Stimulated activated CD8-positive, alpha-beta memory T cell treated with anti-CD3 and anti-CD28 coated beads, Interleukin-2, amount 100 ng/mL, for 1 hour (primary cell): ENCODE measurements at regions not wholly inside any gene's neighbourhood (a gene's known extent, or its start where the extent isn't known, plus 50 kb on each side); places are given as distances from the start of the nearest gene placed in this dataset.

Source experiments
- DNase-seq, 2 donors: peaks; one replicate each; pipeline ENCODE4 v3.0.0-alpha.2; 2020; ENCODE audit warnings: low read depth in 2 of 2

DNA sequence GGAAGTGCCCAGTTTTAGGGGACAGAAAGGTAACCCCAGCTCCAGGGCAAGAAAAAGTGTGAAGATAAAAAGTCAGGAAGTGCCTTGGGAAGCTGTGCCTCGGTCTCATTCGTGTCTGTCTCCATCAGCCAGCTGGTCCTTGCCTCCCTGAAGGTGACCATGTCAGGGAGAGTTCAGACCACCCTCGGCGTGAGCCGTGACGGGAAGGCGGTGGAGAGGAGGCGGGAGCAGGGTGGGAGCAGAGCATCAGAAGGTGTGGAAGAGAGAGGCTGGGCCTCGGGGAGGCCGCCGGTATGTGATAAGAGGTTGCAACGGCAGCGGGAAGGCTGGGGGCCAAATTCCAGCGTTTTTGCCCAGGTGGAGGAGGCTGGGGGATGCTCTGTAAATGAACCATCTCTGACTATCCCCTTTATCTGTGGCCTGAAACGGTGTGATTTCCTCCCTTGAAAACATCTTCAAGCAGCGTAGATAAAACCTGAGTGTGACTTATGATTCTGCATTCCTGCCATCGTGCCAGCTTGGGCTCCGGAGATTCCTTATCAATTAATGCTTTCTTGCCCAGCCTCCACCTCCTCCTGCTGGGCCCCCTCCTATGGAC is 251.8 kb downstream of the IRF8 start:
- no peak for DNase-seq

DNA sequence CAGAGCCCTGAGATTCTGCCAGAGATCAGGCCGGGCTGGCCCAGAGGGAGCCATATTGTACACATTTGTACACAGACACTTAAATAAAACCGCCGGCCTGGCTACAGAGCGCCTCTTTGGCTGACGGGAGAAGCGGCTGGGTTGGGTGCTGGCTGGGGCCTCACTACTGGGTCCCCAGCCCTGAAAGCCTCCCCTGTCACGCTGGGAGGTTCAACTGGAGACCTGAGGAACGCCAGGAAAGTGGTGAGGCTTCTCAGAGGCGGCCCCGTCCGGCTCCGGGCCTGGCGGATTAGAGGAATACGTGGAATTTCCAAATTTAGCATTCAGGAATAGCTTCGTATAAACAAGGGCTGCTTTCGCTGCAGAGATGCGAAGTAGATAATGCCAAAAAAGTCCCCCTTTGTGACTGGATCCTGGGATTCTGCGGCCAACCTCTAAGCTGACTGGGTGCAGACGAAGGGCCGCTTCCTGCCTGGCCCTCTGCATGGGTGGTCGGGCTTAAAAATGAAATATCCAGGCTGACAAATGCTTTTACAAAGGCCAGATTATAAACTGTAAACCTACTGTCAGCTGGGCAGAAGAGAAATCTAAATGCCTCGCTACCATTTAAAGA is 252.4 kb downstream of the IRF8 start:
- DNase-seq = no peak

DNA sequence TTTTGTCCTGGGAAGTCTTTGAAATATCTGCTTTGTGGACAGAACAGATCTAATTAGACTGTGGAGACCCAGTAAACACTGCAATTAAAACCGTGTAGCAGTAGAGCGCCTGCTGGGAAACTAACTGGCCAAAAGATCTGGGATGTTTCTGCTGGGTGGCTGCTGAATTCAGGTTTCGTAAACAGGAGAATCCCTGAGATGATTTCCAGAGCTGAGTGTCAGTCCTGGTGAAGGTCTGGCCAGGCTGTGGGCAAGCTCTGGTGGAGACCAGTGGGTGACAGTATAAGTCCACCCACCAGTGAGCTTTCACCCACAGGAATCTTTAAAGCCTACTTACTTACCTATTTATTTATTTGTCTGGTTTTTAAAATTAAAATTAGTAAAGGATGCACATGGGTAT is 257.2 kb downstream of the IRF8 start:
- DNase-seq = no peak

DNA sequence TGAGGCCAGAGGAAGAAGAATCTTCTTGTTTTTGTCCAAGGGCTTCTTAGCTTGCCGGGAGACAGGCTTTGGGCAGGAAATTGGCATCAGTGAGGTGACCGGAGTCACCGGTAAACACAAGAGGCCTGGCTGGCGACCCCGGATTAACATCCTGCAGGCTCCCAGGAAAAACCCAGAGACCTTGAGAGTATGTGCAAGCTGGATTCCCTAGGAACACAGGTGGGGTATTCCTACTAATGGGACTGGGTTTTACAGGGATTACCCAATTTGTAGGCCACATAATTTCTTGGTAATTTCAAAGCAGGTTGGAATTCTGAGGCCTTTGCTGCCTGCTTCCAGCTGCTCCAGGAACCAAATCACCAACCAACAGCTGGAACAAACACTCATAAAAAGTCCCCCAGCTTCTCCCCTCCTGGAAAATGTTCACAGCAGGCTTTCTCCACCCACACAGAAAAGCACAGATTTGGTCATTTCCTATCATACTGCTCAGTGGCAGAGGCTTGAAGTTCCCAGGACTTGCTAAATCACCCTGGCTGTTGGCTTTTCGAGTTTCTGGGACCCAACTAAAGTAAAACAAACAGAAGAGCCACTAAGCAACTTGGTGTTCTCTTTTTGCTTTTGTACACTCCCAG is 258.8 kb downstream of the IRF8 start:
- DNase-seq = no peak

DNA sequence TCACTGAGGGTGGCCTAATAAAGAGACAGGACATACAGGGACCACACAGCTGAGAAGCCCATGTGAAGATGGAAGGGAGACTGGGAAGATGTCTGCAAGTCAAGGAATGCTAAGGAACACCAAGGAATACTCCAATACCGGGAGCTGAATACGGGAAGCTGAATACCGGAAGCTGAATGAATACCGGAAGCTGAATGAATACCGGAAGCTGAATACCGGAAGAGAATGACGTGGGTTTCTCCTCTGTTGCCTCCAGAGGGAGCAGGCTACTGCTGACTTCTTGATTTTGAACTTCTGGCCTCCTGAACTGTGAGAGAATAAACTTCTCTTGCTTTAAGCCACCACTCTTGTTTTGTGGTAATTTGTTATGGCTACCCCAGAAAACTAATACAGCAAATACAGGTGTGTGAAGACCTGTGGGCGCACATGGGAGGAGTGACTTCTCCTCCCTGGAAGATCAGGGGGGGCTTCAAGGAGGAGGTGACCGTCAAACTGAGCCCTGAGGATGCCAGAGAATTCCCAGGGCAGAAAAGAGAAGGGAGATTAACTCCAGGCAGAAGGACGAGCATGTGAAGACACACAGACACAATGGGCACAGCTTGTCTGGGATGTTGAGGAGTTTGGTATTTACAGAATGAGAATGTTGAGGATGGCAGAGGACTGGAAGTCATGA is 259.9 kb downstream of the IRF8 start:
- DNase-seq = no peak

DNA sequence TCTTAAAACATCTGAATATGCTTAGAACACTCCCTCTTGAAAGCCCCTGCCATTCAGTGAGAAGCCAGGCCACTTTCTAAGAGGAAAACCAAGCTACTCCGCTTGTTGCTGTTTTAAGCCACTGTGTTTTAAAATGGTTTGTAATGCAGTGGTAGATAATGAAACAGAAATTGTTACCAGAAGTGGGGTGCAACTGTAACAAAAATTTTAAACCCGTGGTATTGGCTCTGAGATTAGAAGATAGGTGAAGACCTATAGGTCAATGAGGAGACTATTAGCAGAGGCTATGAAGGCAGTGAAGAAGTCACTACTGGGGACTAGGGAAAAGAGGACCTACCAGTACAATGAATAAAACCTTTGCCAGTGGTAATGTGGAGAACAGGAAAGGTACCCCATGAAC is 266.5 kb downstream of the IRF8 start:
- DNase-seq = no peak

DNA sequence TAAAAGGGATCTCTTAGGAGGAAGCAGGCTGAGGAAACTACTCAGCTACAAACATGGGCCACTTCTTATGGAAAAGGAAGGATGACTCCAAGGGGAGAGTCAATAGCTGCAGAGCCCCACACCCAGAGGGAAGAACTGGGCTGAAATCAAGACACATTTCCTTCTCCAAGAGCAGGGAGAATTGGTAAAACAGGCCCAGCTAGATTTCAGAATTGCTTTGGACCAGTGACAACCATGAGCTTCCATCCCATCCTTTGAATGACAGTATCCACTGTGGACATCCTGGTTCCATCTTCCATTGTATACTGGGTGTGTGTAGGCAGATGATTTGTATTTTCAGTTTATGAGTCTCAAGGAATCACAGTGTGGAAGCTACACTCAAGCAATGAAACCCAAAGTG is 267.5 kb downstream of the IRF8 start:
- no peak for DNase-seq

DNA sequence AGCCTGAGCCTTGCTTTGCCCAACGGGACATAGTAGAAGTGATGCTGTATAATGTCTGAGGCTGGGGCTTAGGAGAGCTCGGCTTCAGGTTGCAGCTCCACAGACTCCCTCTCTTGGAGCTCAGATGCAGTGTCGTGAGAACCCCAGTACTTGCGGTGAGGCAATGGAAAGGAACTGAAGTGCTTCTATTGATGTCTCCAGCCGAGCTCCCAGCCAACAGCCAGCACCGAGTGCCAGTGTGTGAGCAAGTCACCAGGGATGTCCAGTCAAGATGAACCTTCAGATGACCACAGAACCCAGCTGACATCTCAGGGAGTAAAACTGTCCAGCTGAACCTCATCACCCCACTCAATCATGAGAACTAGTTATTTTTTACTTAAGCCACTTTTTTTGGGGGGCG is 268.1 kb downstream of the IRF8 start:
- DNase-seq = no peak

DNA sequence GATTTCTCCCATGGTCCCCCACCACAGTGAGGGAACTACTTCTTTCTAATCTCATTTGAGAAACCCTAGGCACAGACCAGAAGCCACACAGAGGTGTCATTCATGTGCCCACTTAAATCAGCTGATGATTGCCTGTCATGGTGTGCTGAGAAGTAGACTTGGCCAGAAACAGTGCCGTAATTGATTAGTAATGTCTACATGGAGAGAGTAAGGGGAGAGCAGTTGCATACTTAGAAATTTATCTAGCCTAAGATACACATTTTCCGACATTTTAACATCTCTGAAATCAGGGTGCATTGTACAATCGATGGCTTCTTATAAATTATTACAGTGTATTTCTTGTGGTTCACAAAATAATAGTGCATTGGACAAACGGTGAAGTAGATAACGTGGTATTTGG is 271.8 kb downstream of the IRF8 start:
- no peak for DNase-seq

DNA sequence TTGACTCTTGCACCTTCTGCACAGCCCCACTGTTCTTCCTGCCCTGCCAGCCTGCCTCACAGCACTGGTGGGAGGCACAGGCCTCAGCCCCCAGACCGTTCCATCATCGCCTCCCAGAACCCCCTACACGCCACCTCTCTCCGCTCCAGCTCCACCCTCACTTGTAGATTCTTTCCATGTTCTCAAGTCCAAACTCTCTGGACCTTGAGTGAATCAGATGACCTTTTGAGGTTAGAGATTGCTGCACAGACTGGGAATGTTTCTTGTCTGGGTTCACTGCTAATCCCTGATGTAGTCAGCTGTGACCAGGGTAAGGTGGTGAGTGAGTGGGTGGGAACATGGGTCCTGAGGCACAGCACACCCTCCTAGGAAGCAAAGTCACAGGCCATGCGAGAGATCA is 272.4 kb downstream of the IRF8 start:
- no peak for DNase-seq

DNA sequence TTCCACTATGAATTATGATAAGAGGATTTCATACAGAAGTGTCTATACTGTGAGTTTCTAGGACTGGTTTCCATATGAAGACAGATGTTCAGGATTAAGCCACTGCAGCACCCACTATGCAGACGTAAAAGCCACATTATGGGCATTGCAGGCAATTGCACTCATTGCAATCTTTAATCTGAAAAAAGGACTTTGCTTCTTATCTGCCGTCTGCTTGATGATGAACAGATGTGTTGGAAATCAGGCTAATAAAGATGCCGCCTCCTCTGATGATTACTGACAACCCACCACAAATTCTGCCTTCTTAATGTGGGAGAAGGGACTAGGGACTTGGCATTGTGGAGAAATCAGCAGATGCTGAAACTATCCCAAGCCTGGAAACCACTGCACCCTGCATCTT is 276.9 kb downstream of the IRF8 start:
- no peak for DNase-seq

DNA sequence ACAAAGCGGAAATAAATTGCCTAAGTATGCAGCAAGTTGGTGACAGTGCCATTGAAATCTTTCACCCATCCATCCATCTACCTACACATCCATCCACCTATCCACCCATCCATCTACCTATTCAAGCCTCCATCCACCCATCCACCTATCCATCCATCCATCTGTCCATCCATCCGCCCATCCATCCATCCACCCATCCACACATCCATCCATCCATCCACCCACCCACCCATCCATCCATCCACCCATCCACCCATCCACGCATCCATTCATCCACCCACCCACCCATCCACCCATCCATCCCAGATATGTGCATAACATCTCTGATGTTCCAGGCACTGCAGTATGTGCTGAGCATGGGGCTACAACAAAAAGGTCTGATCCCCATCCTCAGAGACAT is 277.5 kb downstream of the IRF8 start:
- DNase-seq = no peak

DNA sequence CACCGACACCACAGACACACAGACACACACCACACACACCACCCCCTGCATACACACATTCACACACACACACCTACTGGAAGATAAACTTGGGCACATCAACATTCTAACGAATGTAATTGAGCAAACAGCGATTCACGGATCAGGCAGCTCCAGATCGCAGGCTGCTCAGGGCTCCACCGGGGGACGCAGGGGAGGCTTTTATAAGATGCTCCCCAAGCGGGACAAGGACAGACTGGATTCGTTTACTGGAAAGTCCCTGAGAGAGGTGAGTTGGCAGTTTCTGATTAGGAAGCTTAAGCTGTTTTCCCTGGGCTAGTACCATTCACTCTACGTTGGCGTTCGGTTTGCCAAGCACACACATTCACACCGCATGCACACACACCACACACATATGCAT is 281.3 kb downstream of the IRF8 start:
- no peak for DNase-seq

DNA sequence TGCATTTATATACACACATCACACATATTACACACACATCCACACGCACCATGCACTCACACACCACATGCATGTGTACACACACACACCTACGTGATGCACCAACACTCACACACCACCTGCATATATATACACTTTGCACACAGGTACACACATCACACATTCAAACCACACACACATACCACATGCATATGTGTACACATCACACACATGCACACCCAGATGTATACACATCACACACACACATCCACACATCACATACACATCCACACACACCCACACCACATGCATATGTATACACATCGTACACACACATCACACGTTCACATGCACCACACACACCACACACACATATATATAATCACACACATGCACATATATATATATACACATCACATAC is 281.8 kb downstream of the IRF8 start:
- no peak for DNase-seq

DNA sequence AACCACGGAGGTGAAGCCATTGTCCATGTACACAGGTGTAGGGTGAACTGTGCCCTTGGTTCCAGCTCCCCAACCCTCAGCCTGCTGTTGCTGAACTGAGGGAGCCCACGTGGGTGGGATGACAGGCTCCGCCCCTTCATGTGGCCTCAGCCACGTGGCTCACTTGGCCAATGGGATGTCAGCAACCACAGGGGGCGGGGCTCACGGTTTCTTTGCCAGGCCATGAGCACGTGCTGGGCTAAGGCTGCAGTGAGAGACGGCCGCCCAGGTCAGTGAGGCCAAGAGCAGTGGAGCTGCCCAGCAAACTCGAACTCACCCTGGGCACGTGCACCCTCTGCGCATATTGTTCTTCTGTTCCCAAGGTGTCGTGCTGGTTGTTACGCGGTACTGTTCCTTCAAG is 282.6 kb downstream of the IRF8 start:
- DNase-seq = no peak

DNA sequence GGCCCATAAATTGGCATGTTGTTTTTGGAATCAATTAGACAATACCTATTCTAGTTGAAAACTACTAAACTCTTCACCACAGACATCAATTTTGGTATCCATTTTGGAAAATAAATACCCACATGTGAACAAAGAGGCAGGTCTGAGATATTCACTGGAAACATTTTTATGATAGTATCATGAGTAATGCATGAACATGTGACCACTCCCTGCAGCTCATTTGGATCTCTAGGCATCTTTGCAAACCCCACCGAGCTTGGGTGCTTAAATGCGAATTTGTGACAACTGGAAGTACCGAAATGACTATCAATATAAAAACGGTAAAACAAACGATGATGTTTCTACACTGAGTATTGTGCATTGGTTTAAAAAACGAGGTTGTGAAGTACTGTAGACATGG is 285.2 kb downstream of the IRF8 start:
- no peak for DNase-seq

DNA sequence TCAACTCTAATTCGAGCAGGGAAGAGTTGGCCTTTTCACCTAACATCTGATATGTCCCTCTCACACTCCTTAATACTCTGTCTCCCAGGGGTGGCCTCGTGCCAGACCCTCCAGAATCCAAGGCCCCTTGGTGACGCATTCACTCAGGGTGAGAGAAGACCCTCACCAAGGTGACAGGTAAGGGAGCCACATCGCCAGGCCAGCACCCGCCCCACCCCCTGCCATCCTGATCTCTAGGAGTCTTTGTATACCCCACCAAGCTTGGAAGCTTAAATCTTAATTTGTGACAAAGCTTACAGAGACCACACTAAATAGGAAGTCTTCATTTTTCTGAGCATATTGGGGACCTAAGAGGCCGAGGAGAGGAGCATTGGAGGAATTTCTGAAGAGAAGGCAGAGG is 286.1 kb downstream of the IRF8 start:
- DNase-seq = no peak

DNA sequence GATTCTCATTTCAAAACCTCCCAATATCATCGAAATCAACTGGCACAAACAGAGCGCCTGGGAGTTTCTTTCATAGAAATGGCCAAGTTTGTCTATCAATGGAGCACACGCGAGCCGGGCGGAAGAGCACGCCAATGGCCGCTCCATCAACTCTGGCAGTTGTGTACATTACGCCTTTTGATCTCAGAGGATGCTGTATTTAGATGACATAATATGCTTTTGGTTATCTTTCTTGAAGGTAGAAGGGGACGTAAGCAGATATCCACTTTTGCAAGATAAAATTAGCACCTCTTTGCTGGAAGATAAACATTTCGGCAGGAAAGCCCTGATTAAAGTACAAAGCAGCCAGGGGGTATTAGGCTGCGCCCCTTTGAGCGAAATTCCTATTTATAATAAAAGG is 287.4 kb downstream of the IRF8 start:
- DNase-seq = no peak

DNA sequence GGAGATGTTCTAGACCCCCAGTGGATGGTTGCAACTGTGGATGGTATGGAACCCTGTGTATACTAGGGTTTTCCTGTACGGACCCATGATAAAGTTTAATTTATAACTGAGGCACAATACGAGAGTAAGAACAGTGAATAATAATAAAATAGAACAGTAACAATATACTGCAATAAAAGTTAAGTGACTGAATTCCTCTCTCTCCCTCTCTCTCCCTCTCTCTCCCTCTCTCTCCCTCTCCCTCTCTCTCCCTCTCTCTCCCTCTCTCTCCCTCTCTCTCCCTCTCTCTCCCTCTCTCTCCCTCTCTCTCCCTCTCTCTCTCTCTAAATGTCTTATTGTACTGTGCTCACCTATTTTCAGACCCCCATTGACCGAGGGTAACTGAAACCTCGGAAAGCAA is 291.0 kb downstream of the IRF8 start:
- no peak for DNase-seq

DNA sequence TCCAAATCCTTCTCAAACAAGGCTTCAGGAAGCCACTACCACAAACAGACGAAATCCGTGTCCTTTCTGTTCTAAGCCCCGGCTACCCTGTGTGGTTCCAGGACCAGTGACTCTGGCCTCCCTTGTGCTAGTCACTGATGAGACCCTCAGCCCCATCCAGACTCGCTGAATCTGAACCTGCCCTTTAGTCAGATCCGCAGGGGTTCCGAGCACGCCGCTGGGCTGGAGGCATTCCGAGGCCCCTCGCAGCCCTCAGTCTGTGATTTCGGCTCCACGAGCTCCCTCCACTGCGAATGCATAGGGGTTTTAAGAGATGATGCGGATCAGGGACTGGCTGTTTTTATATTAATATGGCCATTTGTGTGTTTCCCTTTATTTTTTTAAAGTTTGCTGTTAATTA is 292.7 kb downstream of the IRF8 start:
- DNase-seq = no peak

DNA sequence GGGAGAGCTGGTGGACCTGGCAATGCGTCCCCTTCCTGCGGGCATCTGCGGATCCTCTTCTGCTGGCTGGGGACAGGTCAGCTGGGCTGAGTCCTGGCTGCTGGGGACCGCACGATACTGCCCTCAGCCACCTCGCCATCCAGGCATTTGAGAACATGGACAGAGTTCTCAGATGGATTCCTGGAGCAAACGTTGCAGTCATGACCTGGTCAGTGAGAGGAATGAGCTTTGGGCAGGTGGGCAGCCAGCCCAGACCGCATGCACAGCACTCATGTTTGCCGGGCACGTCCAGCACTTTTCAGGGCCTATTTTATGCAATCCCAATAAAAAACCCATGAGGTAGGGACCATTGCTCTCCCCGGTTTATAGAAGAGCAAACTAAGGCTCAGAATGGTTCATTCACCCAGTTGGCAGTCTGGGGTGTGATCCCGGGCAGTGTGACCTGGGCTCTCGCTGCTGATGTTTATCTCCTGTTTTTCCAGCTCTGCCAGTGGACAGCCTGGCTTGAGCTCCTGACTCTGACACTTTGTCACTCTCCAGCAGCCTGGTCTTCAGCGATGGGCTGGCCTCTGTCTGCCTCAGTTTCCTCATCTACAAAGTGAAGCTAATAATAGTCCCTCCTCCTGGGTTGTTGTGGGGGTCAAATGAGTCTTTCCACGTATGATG is 294.7 kb downstream of the IRF8 start:
- no peak for DNase-seq

DNA sequence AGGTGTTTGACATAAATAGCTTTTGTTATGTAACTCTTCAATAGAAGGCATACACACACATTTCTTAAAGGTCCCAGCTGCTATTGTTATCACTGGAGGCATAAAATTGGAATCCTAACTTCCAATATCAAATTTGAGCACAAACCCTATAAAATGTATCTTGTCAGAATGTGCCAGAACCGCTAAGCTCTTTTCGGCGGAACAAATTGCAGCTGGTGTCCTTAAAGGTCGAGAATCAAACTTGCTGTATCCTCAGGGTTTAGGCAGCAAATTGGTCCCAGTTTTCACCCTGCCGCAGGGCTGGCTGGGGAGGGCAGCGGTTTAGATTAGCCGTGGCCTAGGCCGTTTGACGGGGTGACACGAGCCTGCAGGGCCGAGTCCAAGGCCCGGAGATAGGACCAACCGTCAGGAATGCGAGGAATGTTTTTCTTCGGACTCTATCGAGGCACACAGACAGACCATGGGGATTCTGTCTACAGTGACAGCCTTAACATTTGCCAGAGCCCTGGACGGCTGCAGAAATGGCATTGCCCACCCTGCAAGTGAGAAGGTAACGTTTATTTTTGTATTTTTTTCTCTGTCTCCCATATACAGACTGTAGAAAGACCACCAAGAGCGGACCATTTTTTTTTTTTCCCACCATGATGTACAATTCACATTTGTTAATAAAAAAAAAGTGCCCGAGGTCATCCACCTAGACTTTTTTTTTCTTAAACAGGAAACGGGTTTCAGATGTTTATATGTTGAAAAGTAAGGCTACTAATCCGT is 297.1 kb downstream of the IRF8 start:
- DNase-seq = no peak
